ENCODE measurements at regions not wholly inside any gene's neighbourhood (a gene's known extent, or its start where the extent isn't known, plus 50 kb on each side); places are given as distances from the start of the nearest gene placed in this dataset.
"Not testable (repeated sequence)": the region's sequence is repeated elsewhere in the genome, so short reads cannot be mapped to it uniquely, and the experiment has no call there.

DNA sequence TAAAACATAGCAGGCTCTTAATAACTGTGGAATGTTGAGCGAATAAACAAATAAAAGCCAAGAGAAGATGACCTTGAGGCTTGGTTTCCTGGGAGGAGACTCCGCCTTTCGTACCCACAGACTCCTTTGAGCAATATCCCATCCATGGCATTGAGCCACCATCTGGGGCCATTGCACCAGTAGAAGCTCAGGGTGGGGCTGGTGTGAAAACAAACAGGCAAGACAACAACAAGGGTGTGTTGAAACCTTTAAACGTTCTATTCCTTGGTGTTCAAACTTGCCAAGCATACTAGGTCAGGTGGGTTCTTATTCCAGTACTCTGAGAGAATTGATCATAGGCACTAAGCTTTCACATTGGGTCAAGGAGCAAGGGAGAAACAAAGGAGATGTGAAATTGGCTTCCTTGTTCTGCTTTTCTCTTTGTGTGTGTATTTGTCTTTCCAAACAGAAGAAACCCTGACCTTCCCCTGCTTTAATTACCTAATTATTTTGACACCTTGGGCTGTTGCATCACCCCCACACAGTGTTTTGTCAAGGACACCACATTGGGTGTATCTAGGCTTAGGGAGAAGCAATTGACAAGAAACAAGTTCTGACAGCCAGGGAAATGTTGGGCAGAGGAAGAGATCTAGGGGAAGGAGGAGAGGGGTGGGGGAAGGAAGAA, 105.1 kb upstream of the BCL6 start:
- Histone ChIP-seq H3K9ac (no peak overlapping the region), H3K27ac (no peak overlapping the region), H3K4me3 (no peak overlapping the region), H3K36me3 (no peaks in the 10 kb centered on the region), H3K4me1 (no peaks in the 10 kb centered on the region), H3K9me3 (peaks cover 38% of the 10 kb centered on the region), H4K20me1 (no peaks in the 10 kb centered on the region), H3K4me2 (no peak overlapping the region), H3K27me3 (no peaks in the 10 kb centered on the region)
- TF ChIP-seq Cebpa-rat (IDR thresholded peaks at IDR 0.05): no peak

DNA sequence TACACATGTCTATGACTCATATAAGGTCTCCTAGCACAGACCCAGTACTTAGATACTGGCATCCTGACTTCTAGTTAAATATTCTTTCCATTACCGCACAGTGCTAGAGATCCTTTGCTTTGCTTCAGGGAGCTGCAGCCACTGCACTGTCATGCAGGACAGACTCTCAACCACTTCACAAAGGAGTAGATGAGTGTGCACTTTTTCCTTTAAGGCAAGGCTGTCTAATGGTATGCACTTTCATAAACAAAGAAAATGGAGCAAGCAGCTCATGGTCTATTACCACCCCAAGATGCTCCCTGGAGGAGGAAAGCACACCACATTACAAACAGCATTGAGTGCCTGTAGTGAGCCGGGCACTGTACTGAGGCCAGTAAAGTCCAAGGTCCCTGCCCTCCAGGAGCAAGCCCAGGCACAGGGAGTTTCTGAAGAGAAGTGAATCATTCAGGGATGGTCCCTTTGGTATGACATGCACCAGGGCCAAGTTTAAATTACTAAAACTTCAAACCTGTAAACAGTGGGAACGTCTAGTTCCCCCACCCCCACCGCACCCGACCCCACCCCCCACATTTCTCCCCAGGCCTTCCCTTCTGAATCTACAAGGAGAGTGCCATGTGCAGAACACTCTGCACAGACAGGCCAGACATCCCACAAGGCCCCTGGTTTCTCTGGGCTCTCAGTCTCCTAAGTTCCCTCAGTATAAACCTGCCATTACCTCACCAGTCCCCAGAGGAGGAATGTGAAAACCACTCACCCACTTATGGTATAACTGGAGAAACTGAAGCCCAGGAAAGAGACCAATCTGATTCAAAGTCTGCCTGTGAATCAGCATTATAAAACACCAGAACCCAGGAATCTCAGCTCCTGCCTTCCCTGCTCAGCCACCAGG, 107.8 kb upstream of the BCL6 start:
- Histone ChIP-seq H3K4me3 (no peak overlapping the region), H3K27me3 (no peaks in the 10 kb centered on the region), H4K20me1 (no peaks in the 10 kb centered on the region), H3K9me3 (peaks cover 38% of the 10 kb centered on the region), H3K36me3 (no peaks in the 10 kb centered on the region), H3K4me2 (no peak overlapping the region), H3K4me1 (no peaks in the 10 kb centered on the region), H3K9ac (no peak overlapping the region), H3K27ac (no peak overlapping the region)
- no peak for TF ChIP-seq Cebpa-rat (IDR thresholded peaks at IDR 0.05)

DNA sequence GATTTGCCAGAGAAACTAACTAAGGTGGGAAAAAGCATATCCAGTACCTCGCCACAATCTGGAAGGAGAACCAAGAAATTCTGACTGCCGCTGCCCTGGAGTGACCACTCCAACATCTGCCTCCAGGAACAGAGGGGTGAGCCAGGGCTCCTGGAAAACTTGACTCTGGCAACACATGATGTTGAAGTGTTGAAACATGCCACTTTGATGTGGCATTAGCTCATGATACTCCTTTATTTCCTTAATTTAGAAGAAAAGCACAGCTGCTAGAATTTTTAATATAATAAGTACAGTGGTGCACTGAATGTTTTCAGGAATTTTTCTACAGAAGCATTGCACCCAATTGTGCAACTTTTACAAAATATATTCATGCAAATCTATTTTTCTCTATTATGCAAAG, 109.9 kb upstream of the BCL6 start:
- H3K4me2 ChIP-seq: no peak overlapping the region
- no peak overlapping the region for H3K4me3 ChIP-seq
- H3K4me1 ChIP-seq: no peaks in the 10 kb centered on the region
- no peaks in the 10 kb centered on the region for H4K20me1 ChIP-seq
- H3K9me3 ChIP-seq: peaks cover 37% of the 10 kb centered on the region
- TF ChIP-seq Cebpa-rat (IDR thresholded peaks at IDR 0.05): no peak
- H3K9ac ChIP-seq: no peak overlapping the region
- H3K36me3 ChIP-seq: no peaks in the 10 kb centered on the region
- H3K27me3 ChIP-seq: no peaks in the 10 kb centered on the region
- H3K27ac ChIP-seq: no peak overlapping the region

DNA sequence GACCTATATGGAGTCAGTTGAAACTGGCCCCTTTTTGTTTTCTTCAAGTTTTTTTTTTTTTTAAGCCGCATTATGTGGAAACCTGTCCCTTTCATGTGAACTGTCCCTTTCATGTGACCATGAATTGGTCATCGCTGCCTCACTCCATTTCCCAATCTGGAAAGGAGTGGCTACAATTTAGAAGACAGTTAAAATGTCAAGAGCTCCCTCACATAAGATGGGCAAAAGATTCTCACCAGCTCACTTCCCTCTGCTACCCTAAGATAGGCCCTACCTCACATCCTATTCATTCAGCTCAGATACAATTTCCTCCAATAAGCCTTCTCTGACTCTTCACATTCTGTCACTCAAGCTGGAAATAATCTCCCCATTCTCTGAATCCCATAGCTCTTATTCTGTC, 111.3 kb upstream of the BCL6 start:
- no peaks in the 10 kb centered on the region for H3K36me3 ChIP-seq
- H3K9ac ChIP-seq: no peak overlapping the region
- H4K20me1 ChIP-seq: no peaks in the 10 kb centered on the region
- TF ChIP-seq Cebpa-rat (IDR thresholded peaks at IDR 0.05): no peak
- H3K4me1 ChIP-seq: no peaks in the 10 kb centered on the region
- peaks cover 39% of the 10 kb centered on the region for H3K9me3 ChIP-seq
- H3K4me2 ChIP-seq: no peak overlapping the region
- no peak overlapping the region for H3K27ac ChIP-seq
- H3K4me3 ChIP-seq: no peak overlapping the region
- H3K27me3 ChIP-seq: no peaks in the 10 kb centered on the region

DNA sequence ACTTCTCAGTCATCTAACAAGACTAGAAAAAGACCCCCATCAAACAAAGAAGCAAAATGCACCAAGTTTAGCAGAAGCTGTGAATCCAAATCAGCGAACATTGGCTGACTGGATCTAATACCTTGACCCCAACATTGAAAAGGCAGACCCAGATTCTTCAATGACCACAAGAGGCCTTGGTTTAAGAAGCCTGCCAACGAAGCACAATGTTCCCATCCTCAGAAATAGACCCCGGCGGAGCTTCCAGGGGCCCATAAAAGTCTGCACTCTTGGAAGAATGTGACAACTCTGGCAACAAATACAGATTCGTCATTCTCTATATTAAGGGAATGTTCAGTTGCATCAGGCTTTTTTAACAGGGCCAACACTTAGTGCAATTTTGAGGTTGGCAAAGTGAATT, 112.8 kb upstream of the BCL6 start:
- Histone ChIP-seq H3K36me3 (no peaks in the 10 kb centered on the region), H3K4me3 (no peak overlapping the region), H4K20me1 (no peaks in the 10 kb centered on the region), H3K27ac (no peak overlapping the region), H3K4me1 (no peaks in the 10 kb centered on the region), H3K27me3 (no peaks in the 10 kb centered on the region), H3K9ac (no peak overlapping the region), H3K4me2 (no peak overlapping the region), H3K9me3 (peaks cover 28% of the 10 kb centered on the region)
- no peak for TF ChIP-seq Cebpa-rat (IDR thresholded peaks at IDR 0.05)

DNA sequence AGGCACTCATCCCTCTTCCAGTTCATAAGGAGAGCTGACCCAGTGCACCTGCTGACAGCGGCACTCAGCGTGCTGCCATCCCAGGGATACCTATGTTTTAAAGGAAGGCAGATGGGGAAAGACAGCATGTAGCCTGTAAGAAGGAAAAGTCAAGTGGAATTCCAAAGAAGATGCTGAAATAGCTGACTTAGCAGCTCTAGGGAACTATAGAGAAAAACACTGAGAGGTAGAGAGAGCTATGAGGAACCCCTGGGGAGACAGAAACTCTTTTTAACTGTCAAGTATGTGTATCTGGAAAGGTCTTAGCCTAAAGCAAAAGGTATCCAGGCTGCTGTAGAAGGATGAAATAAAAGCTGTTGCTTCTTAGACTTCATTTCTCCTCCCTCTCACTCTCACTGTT, 113.4 kb upstream of the BCL6 start:
- no peak for TF ChIP-seq Cebpa-rat (IDR thresholded peaks at IDR 0.05)
- Histone ChIP-seq H3K9ac (no peak overlapping the region), H3K4me2 (no peak overlapping the region), H3K4me1 (no peaks in the 10 kb centered on the region), H3K4me3 (no peak overlapping the region), H3K27me3 (no peaks in the 10 kb centered on the region), H4K20me1 (no peaks in the 10 kb centered on the region), H3K9me3 (peaks cover 24% of the 10 kb centered on the region), H3K36me3 (no peaks in the 10 kb centered on the region), H3K27ac (no peak overlapping the region)

DNA sequence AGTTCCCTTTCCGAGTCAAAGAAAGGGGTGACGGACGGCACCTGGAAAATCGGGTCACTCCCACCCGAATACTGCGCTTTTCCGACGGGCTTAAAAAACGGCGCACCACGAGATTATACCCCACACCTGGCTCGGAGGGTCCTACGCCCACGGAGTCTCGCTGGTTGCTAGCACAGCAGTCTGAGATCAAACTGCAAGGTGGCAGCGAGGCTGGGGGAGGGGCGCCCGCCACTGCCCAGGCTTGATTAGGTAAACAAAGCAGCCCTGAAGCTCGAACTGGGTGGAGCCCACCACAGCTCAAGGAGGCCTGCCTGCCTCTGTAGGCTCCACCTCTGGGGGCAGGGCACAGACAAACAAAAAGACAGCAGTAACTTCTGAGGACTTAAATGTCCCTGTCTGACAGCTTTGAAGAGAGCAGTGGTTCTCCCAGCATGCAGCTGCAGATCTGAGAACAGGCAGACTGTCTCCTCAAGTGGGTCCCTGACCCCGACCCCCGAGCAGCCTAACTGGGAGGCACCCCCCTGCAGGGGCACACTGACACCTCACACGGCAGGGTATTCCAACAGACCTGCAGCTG, 117.5 kb upstream of the BCL6 start:
- not testable (repeated sequence) for H3K4me2 ChIP-seq, H3K27me3 ChIP-seq, H4K20me1 ChIP-seq, H3K4me3 ChIP-seq, H3K4me1 ChIP-seq, H3K9ac ChIP-seq, H3K27ac ChIP-seq, H3K36me3 ChIP-seq
- peaks cover 19% of the 10 kb centered on the region for H3K9me3 ChIP-seq

DNA sequence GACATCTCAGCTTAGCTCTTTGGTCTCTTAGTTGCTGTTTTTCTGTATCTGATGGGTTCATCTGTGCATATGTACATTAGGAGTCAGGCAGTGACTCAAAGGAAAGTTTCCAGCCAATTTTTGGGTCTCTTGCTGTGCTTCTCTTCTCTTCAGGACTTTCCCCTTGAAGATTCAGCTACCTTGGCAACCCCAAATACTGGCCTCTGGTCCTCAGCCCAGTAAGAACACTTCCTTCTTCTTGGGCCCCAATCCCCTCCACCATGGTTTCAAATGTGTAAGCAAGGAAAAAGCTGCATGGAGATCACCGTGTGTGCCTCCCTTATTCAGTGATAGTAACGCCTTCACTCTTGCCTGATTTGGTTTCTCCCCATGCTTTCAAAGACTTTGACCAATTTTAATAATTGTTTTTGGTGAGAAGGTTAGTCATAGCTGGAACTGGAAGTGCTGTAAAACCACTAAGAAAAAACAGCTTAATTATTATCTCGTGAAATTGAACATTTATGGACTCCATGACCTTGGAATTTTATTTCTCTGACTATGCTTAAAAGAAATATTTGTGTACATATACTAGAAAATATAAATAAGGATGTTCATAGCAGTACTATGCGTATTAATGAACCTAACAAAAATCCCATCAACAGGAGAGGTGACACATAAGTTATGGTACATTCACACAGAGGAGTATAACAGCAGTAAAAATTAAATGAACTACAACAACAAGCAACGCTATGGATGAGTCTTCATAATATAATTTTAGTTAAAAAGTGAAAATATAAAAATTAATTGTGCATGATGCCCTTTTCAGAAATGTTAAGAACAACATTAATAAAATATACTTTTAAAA, 125.3 kb upstream of the BCL6 start:
- no peaks in the 10 kb centered on the region for H3K36me3 ChIP-seq
- H3K4me1 ChIP-seq: no peaks in the 10 kb centered on the region
- no peak for TF ChIP-seq Cebpa-rat (IDR thresholded peaks at IDR 0.05)
- H4K20me1 ChIP-seq: no peaks in the 10 kb centered on the region
- H3K9me3 ChIP-seq: no peaks in the 10 kb centered on the region
- no peak overlapping the region for H3K4me3 ChIP-seq
- H3K27ac ChIP-seq: no peak overlapping the region
- H3K9ac ChIP-seq: no peak overlapping the region
- no peak overlapping the region for H3K4me2 ChIP-seq
- no peaks in the 10 kb centered on the region for H3K27me3 ChIP-seq

DNA sequence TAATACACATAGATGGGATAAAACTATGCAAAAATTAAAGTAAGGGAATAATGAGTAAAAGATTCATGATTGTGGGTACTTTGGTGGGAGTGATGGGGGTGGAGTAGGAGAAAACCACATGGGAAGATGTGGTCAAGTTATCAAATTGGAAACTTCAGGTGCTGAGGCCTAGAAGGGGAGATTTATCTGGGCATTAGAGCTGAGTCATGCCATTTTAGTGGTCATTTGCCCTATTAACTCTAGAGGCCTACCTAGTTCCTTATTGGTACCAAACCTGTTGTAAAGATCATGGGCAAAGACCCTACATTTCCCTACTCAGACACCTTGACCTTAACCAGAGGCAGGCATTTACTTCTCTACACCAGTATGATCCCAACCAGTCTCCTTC, 125.9 kb upstream of the BCL6 start:
- Histone ChIP-seq H3K9ac (no peak overlapping the region), H4K20me1 (no peaks in the 10 kb centered on the region), H3K4me2 (no peak overlapping the region), H3K27me3 (no peaks in the 10 kb centered on the region), H3K4me1 (no peaks in the 10 kb centered on the region), H3K36me3 (no peaks in the 10 kb centered on the region), H3K4me3 (no peak overlapping the region), H3K27ac (no peak overlapping the region), H3K9me3 (no peaks in the 10 kb centered on the region)
- TF ChIP-seq Cebpa-rat (IDR thresholded peaks at IDR 0.05): no peak

Measured in BLaER1 (cell line).